Endodermal cell (in vitro differentiated cells): ENCODE measurements at regions not wholly inside any gene's neighbourhood (a gene's known extent, or its start where the extent isn't known, plus 50 kb on each side); places are given as distances from the start of the nearest gene placed in this dataset.

Experiments
- DNase-seq: peaks from one replicate; pipeline ENCODE4 v3.0.0-alpha.2; 2017
- H3K27ac ChIP-seq: 2 replicates; pipeline ENCODE4 v1.5.1; 2013; ENCODE audit warnings: mild to moderate bottlenecking, low read depth, low read length, moderate library complexity
- H3K27me3 ChIP-seq: 2 replicates; pipeline ENCODE4 v1.6.1; 2013; ENCODE audit warnings: mild to moderate bottlenecking, low read length, moderate library complexity; ENCODE audit not compliant: insufficient read depth, control insufficient read depth, poor library complexity, severe bottlenecking
- H3K36me3 ChIP-seq: 2 replicates; pipeline ENCODE4 v1.7.0; 2013; ENCODE audit warnings: mild to moderate bottlenecking, low read length, moderate library complexity; ENCODE audit not compliant: control insufficient read depth, insufficient read depth
- H3K4me1 ChIP-seq: one replicate; pipeline ENCODE4 v1.7.0; 2013; ENCODE audit warnings: low read length; ENCODE audit not compliant: control insufficient read depth, insufficient read depth
- H3K4me3 ChIP-seq: 2 replicates; pipeline ENCODE4 v1.5.1; 2013; ENCODE audit warnings: mild to moderate bottlenecking, low read length, moderate library complexity
- H3K9ac ChIP-seq: 2 replicates; pipeline ENCODE4 v1.6.1; 2013; ENCODE audit warnings: mild to moderate bottlenecking, low read length, moderate library complexity; ENCODE audit not compliant: poor library complexity, severe bottlenecking; ENCODE audit errors: extremely low read depth
- H3K9me3 ChIP-seq: 2 replicates; pipeline ENCODE4 v1.6.1; 2013; ENCODE audit warnings: mild to moderate bottlenecking, low read length, moderate library complexity; ENCODE audit not compliant: control insufficient read depth
- H3K27ac Mint-ChIP-seq: 2 replicates; pipeline ENCODE4 v1.8.0; 2020; ENCODE audit warnings: mixed read lengths
- H3K27me3 Mint-ChIP-seq: 2 replicates; pipeline ENCODE4 v1.8.0; 2021; ENCODE audit warnings: mild to moderate bottlenecking, mixed read lengths; ENCODE audit not compliant: insufficient read depth
- H3K36me3 Mint-ChIP-seq: 2 replicates; pipeline ENCODE4 v1.8.0; 2020; ENCODE audit warnings: low read depth, mixed read lengths
- H3K4me1 Mint-ChIP-seq: 2 replicates; pipeline ENCODE4 v1.8.0; 2020; ENCODE audit warnings: mixed read lengths
- H3K4me3 Mint-ChIP-seq: 2 replicates; pipeline ENCODE4 v1.8.0; 2020; ENCODE audit warnings: mild to moderate bottlenecking, moderate library complexity, mixed read lengths
- H3K9me3 Mint-ChIP-seq: 2 replicates; pipeline ENCODE4 v1.8.0; 2020; ENCODE audit warnings: mild to moderate bottlenecking, mixed read lengths
- CTCF ChIP-seq: fragments of 200-600 bp; sonication (generic); conservative IDR thresholded peaks from 2 replicates; pipeline ENCODE4 v1.5.0; 2021; ENCODE audit warnings: antibody characterized with exemption, mild to moderate bottlenecking
- WGBS, 2 experiments: methylation state at CpG; one replicate each; pipeline versions ENCODE4 v1.1.5 to v1.1.7; 2013; ENCODE audit warnings: missing lambda C conversion rate in 2 of 2, mixed read lengths in 1 of 2; ENCODE audit not compliant: insufficient coverage in 1 of 2, insufficient read length in 1 of 2; 5-methylcytosine and 5-hydroxymethylcytosine counted together

- no peaks in the 10 kb centered on the region for H3K4me1 ChIP-seq
- Mint-ChIP-seq H3K4me3 (no peak overlapping the region), H3K27ac (no peak overlapping the region), H3K36me3 (no peaks in the 10 kb centered on the region), H3K4me1 (no peaks in the 10 kb centered on the region), H3K9me3 (peaks cover 8% of the 10 kb centered on the region), H3K27me3 (no peaks in the 10 kb centered on the region)
- no peaks in the 10 kb centered on the region for H3K9me3 ChIP-seq
- 92% methylated on average over 3 of the region's 4 CpGs; no CpG with 5 or more reads in 1 of the 2 experiments for whole genome bisulfite sequencing, 2 experiments
- H3K36me3 ChIP-seq = no peaks in the 10 kb centered on the region
- H3K27ac ChIP-seq = no peak overlapping the region
- DNase-seq = no peak
- no peaks in the 10 kb centered on the region for H3K27me3 ChIP-seq
- H3K4me3 ChIP-seq = no peak overlapping the region
- no peak overlapping the region for H3K9ac ChIP-seq
- no peak for TF ChIP-seq CTCF
Measured at GRCh38 chr4:19675172-19675811, 576.4 kb upstream of the SLIT2 start.

- TF ChIP-seq CTCF = no peak
- Histone ChIP-seq H3K27me3 (no peaks in the 10 kb centered on the region), H3K36me3 (no peaks in the 10 kb centered on the region), H3K9me3 (no peaks in the 10 kb centered on the region), H3K4me3 (no peak overlapping the region), H3K4me1 (no peaks in the 10 kb centered on the region), H3K9ac (no peak overlapping the region), H3K27ac (no peak overlapping the region)
- Mint-ChIP-seq H3K27me3 (no peaks in the 10 kb centered on the region), H3K4me1 (no peaks in the 10 kb centered on the region), H3K36me3 (no peaks in the 10 kb centered on the region), H3K27ac (no peak overlapping the region), H3K4me3 (no peak overlapping the region), H3K9me3 (no peaks in the 10 kb centered on the region)
- DNase-seq = no peak
- 98% methylated on average over 5 of the region's 5 CpGs; no CpG with 5 or more reads in 1 of the 2 experiments for WGBS, 2 experiments
Measured at GRCh38 chr4:19659101-19659500, 592.6 kb upstream of the SLIT2 start.

DNA sequence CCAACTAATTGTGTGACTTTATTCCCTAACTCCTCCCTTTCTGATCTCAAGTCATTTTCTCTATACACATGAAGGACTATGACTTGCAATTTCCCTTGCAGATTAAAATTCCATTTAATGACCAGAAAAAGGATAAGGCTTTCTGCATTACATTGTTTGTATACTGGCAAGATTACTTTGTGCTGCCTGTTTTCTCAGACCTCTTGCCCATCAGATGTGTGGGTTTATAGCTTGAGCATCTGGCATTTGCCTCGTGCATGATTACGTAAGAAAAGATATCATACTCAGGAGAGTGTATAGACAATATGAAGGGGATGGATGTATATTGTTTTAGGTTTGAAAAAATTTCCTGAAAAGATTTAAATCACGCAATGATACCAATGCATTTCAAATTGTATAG, 593.8 kb upstream of the SLIT2 start:
- no peaks in the 10 kb centered on the region for H3K27me3 ChIP-seq
- H3K4me3 ChIP-seq = no peak overlapping the region
- no peak overlapping the region for H3K27ac ChIP-seq
- no peak overlapping the region for H3K9ac ChIP-seq
- no peak overlapping the region for H3K4me3 Mint-ChIP-seq
- no peaks in the 10 kb centered on the region for H3K27me3 Mint-ChIP-seq
- H3K4me1 Mint-ChIP-seq = no peaks in the 10 kb centered on the region
- no peaks in the 10 kb centered on the region for H3K36me3 ChIP-seq
- no peak overlapping the region for H3K27ac Mint-ChIP-seq
- DNase-seq = no peak
- TF ChIP-seq CTCF = no peak
- no peaks in the 10 kb centered on the region for H3K9me3 Mint-ChIP-seq
- 91 to 100% methylated on average over 2 of the region's 3 CpGs for WGBS, 2 experiments
- no peaks in the 10 kb centered on the region for H3K4me1 ChIP-seq
- no peaks in the 10 kb centered on the region for H3K36me3 Mint-ChIP-seq
- H3K9me3 ChIP-seq = no peaks in the 10 kb centered on the region
